Vagina (tissue), 2 donors: ENCODE measurements at regions not wholly inside any gene's neighbourhood (a gene's known extent, or its start where the extent isn't known, plus 50 kb on each side); places are given as distances from the start of the nearest gene placed in this dataset.

Experiments used
- POLR2A ChIP-seq, 2 donors: fragments of 450-650 bp; IDR thresholded peaks; one replicate each; pipeline ENCODE4 v1.6.1; 2017; ENCODE audit warnings: antibody characterized with exemption in 2 of 2, mild to moderate bottlenecking in 2 of 2, moderate library complexity in 2 of 2
- TF ChIP-seq, protein P1 (sequence below), 3 experiments: fragments of 450-650 bp in 2 of 3; fragments of 200-600 bp in 1 of 3; sonication (generic) in 1 of 3; IDR thresholded peaks; one replicate each; pipeline ENCODE4 v1.5.1; 2017 to 2019; ENCODE audit warnings: antibody characterized with exemption in 3 of 3, mild to moderate bottlenecking in 2 of 3, moderate library complexity in 2 of 3

DNA sequence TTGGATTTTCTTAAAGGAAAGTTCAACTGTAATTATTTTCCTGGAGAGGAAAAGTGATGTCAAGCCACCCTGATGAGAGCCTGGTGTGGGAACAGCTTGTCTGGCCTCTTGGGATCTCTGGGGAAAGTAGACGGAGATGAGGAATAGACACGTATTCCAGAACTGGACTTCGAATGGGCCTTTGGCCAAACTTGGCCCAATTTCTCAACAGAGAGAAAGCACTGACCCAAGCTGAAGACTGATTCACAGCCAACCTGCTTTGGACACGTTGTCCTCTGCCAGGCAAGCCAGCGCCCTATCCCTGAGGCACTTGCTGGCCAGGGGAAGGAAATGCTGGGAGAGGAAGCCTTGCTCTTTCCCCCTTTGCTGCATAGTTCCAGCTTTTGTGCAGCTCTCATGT lies 70.8 kb upstream of the CTAGE1 start:
- TF ChIP-seq, protein P1, sequence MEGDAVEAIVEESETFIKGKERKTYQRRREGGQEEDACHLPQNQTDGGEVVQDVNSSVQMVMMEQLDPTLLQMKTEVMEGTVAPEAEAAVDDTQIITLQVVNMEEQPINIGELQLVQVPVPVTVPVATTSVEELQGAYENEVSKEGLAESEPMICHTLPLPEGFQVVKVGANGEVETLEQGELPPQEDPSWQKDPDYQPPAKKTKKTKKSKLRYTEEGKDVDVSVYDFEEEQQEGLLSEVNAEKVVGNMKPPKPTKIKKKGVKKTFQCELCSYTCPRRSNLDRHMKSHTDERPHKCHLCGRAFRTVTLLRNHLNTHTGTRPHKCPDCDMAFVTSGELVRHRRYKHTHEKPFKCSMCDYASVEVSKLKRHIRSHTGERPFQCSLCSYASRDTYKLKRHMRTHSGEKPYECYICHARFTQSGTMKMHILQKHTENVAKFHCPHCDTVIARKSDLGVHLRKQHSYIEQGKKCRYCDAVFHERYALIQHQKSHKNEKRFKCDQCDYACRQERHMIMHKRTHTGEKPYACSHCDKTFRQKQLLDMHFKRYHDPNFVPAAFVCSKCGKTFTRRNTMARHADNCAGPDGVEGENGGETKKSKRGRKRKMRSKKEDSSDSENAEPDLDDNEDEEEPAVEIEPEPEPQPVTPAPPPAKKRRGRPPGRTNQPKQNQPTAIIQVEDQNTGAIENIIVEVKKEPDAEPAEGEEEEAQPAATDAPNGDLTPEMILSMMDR (IDR thresholded peaks at IDR 0.05): no peak
- TF ChIP-seq POLR2A (IDR thresholded peaks at IDR 0.05): no peak
